GM18502 (cell line): ENCODE measurements at regions not wholly inside any gene's neighbourhood (a gene's known extent, or its start where the extent isn't known, plus 50 kb on each side); places are given as distances from the start of the nearest gene placed in this dataset.

Source experiments
- ATAC-seq: cut with Tn5 transposase; IDR thresholded peaks from one replicate; pipeline ENCODE4 v1.9.1; 2021; ENCODE audit warnings: mild to moderate bottlenecking; ENCODE audit not compliant: unreplicated experiment, poor library complexity

DNA sequence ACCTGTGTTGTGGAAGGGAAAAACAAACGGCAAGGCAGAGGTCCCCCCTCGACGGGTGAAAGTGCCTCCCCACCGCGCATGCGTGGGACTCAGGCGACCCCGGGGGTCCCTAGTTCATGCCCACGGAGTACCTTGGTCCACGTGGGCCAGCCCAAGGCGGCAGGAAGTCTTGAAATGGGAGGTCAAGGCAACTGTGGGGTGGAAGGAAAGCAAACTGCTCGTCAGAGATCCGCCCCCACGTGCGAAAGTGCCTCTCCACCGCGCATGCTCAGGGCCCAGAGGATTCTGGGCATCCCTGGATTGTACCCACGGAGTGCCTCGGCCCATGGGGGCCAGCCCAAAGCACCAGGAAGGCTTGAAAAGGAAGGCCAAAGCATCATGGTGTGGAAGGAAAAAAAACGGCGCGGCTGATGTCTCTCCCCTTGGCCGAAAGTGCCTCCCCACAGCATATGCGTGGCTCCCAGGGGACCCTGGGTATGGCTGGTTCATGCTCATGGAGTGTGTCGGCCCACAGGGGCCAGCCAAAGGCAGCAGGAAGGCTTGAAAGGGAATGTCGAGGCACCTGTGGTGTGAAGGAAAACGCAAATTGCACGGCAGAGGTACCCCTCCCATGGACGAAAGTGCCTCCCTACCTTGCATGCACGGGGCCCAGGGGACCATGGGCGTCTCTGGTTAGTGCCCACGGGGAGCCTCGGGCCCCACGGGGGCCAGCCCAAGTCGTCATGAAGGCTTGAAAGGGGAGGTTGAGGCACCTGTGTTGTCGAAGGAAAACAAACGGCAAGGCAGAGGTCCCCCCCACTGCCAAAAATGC is 369.7 kb downstream of the ALG10 start:
- no peak for ATAC-seq

DNA sequence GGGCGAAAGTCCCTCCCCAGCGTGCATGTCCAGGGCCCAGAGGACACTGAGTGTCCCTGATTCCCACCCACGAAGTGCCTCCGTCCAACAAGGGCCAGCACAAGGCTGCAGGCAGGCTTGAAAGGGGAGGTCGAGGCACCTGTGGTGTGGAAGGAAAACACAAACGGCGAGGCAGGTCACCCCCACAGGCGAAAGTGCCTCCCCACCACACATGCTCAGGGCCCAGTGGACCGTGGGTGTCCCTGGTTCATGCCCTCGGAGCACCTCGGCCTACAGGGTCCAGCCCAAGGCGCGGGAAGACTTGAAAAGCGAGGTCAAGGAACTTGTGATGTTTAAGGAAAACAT is 370.4 kb downstream of the ALG10 start:
- no peak for ATAC-seq

DNA sequence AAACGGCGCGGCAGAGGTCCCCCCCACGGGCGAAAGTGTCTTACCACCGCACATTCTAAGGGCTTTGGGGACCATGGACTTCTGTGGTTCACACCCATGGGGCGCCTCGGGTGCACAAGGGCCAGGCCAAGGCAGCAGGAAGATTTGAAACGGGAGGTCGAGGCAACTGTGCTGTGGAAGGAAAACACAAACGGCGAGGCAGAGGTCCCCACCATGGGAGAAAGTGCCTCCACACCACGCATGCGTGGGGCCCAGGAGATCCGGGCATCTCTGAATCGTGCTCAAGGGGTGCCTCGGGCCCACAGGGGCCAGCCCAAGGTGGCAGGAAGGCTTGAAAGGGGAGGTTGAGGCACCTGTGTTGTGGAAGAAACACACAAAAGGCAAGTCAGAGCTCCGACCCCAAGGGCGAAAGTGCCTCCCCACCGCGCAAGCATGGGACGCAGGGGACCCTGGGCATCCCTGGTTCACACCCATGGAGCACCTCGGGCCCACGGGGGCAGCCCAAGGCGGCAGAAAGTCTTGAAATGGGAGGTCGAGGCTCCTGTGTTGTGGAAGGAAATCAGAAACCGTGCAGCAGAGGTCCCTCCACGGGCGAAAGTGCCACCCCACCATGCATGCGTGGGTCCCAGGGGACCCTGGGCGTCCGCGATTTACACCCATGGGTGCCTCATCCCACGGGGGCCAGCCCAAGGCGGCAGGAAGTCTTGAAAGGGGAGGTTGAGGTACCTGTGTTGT is 371.0 kb downstream of the ALG10 start:
- no peak for ATAC-seq

DNA sequence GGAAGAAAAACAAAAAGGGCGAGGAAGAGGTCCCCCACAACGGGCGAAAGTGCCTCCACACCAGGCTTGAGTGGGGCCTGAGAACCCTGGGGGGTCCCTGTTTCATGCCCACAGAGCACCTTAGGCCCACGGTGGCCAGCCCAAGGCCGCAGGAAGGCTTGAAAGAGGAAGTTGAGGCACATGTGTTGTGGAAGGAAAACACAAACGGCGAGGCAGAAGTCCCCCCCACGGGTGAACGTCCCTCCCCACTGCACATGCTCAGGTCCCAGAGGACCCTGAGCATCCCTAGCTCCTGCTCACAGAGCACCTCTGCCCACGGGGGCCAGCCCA is 371.5 kb downstream of the ALG10 start:
- ATAC-seq, result no peak

DNA sequence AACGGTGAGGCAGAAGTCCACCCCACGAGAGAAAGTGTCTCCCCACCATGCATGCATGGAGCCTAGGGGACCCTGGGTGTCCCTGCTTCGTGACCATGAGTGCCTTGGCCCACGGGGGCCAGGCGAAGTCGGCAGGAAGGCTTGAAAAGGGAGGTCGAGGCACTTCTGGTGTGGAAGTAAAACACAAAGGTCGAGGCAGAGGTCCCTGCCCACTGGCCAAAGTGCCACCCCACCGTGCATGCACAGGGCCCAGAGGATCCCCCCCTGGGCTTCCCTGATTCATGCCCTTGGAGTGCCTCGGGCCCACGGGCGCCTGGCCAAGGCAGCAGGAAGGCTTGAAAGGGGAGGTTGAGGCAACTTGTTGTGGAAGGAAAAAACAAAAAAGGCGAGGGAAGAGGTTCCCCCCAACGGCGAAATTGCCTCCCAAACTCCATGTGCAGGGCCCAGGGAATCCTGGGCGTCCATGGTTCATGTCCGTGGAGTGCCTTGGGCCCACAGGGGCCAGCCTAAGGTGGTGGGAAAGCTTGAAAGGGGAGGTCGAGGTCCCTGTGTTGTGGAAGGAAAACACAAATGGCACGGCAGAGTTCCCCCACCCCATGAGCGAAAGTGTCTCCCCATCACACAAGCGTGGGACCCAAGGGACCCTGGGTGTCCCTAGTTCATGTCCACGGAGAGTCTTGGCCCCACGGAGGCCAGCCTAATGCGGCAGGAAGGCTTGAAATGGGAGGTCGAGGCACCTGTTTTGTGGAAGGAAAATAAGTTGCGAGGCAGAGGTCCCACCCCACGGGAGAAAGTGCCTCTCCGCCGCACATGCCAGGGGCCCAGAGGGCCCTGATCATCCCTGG is 372.1 kb downstream of the ALG10 start:
- ATAC-seq, result no peak

DNA sequence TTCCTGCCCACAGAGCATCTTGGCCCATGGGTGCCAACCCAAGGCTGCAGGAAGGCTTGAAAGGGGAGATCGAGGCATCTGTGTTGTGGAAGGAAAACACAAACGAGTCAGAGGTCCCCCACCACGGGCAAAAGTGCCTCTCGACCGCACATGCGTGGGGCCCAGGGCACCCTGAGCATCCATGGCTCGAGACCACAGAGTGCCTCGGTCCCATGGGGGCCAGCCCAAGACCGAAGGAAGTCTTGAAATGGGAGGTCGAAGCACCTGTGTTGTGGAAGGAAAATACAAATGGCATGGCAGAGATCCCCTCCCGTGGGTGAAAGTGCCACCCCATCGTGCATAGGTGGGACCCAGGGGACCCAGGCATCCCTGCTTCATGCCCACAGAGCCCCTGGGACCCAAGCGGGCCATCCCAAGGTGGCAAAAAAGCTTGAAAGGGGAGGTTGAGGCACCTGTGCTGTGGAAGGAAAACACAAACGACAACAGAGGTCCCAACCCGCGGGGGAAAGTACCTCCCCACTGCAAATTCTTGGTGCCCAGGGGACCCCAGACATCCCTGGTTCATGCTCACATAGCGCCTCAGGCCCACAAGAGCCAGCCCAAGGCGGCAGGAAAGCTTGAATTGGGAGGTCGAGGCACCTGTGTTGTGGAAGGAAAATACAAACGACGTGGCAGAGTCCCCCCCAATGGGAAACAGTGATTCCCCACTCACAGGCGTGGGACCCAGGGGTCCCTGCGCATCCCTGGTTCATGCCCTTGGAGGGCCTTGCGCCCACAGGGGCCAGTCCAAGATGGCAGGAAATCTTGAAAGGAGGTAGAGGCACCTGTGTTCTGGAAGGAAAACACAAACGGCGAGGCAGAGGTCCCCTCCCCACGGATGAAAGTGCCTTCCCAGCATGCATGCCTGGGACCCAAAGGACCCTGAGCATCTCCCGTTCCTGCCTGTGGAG is 373.0 kb downstream of the ALG10 start:
- ATAC-seq, result no peak

DNA sequence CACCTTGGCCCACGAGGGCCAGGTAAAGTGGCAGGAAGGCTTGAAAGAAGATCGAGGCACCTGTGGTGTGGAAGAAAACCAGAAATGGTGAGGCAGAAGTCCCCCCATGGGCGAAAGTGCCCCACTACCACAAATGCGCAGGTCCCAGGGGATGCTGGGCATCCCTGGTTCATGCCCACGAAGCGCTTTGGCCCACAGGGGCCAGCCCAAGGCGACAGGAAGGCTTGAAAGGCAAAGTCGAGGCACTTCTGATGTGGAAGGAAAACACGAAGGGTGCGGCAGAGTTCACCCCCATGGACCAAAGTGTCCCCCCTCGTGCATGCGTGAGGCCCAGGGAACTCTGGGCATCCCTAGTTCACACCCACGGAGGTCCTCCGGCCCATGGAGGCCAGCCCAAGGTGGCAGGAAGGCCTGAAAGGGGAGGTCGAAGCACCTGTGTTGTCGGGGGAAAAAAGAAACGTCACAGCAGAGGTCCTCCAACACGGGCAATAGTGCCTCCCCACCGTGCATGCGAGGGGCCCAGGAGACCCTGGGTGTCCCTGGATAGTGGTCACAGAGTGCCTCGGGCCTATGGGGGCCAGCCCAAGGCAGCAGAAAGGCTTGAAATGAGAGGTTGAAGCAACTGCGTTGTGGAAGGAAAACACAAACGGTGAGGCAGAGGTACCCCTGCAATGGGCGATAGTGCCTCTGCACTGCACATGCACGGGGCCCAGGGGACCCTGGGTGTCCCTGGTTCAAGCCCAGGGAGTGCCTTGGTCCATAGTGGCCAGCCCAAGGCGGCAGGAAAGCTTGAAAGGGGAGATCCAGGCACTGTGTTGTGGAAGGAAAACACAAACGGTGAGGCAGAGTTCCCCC is 373.9 kb downstream of the ALG10 start:
- no peak for ATAC-seq

DNA sequence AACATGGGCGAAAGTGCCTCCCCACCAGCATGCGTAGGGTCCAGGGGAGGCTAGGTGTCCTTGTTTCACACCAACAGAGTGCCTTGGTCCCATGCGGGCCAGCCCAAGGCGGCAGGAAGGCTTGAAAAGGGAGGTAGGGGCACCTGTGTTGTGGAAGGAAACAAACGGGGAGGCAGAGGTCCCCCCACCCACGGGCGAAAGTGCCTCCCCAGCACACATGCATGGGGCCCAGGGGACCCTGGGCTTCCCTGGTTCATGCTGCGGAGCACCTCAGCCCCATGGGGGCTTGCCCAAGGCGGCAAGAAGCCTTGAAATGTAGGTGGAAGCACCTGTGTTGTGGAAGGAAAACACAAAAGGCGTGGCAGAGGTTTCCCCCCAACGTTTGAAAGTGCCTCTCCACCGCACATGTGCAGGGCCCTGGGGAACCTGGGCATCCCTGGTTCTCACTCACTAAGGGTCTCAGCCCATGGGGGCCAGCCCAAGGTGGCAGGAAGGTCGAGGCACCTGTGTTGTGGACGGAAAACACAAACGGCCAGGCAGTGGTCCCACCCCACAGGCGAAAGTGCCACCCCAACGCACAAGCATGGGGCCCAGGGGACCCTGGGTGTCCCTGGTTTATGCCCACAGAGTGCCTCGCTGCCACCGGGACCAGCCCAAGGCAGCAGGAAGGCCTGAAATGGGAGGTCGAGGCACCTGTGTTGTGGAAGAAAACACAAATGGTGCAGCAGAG is 374.7 kb downstream of the ALG10 start:
- no peak for ATAC-seq

DNA sequence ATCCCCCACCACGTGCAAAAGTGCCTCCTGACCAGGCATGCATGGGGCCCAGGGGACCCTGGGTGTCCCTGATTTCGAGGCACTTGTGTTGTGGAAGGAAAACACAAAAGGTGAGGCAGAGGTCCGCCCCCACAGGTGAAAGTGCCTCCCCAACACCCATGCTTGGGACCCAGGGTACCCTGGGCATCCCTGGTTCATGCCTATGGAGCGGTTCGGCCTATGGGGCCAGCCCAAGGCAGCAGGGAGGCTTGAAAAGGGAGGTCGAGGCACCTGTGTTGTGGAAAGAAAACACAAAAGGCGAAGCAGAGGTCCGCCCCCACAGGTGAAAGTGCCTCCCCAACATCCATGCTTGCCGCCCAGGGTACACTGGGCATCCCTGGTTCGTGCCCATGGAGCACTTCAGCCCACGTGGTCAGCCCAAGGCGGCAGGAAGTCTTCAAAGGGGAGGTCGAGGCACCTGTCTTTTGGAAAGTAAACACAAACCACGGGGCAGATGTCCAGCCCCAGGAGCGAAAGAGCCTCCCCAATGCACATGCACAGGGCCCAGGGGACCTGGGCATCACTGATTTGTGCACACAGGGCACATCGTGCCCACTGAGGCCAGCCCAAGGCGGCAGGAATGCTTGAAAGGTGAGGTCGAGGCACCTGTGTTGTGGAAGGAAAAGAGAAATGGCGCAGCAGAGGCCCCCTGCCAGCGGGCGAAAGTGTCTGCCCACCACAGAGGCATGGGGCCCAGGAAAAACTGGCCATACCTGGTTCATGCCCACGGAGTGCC is 375.5 kb downstream of the ALG10 start:
- ATAC-seq, result no peak

DNA sequence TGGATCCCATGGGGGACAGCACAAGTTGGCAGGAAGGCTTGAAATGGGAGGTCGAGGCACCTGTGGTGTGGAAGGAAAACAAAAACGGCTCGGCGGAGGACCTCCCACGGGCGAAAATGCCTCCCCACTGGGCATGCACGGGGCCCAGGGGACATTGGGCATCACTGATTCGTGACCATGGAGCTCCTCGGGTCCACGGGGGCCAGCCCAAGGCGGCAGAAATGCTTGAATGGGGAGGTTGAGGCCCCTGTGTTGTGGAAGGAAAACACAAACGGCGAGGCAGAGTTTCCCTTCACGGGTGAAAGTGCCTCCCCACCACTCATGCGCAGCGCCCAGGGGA is 376.0 kb downstream of the ALG10 start:
- no peak for ATAC-seq

DNA sequence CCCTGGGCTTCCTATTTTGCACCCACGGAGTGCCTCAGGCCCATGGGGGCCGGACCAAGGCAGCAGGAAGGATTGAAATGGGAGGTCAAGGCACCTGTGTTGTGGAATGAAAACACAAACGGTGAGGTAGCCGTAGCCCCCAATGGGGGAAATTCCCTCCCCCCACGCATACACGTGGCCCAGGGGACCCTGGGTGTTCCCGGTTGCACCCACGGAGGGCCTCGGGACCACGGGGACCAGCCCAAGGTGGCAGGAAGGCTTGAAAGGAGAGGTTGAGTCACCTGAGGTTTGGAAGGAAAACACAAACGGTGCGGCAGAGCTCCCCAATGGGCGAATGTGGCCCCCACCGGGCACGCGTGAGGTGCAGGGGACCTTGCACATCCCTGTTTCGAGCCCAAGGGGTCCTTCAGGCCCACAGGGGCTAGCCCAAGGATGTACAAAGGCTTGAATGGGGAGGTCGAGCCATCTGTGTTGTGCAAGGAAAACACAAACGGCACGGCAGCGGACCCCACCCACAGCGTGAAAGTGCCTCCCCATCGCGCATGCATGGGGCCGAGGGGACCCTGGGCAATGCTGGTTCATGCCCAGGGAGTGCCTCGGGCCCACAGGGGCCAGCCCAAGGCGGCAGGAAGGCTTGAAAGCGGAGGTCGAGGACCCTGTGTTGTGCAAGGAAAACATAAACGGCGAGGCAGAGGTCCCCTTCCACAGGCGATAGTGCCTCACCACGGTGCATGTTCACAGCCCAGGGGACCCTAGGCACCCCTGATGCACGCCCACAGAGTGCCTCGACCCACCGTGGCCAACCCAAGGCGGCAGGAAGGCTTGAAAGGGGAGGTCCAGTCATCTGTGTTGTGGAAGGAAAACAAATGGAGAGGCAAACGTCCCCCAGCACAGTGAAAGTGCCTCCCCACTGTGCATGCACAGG is 376.7 kb downstream of the ALG10 start:
- no peak for ATAC-seq

DNA sequence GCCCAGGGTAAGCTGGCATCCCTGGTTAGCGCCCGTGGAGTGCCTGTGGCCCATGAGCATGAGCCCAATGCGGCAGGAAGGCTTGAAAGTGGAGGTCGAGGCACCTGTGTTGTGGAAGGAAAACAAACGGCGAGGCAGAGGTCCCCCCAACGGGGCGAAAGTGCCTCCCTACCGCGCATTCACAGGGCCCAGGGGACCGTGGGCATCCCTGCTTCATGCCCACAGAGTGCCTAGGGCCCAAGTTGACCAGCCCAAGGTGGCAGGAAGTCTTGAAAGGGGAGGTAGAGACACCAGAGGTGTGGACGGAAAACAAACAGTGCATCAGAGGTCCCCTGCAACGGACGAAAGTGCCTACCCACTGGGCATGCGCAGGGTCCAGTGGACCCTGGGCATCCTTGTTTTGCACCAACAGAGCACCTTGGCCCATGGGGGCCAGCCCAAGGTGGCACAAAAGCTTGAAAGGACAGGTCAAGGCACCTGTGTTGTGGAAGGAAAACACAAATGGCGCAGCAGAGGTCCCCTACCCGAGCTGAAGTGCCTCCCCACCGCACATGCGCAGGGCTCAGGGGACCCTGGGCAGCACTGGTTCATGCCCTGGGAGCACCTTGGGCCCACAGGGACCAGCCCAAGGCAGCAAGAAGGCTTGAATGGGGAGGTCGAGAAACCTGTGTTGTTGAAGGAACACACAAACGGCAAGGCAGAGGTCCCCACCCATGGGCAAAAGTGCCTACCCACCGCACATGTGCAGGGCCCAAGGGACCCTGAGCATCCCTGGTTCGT is 377.5 kb downstream of the ALG10 start:
- ATAC-seq, result no peak

DNA sequence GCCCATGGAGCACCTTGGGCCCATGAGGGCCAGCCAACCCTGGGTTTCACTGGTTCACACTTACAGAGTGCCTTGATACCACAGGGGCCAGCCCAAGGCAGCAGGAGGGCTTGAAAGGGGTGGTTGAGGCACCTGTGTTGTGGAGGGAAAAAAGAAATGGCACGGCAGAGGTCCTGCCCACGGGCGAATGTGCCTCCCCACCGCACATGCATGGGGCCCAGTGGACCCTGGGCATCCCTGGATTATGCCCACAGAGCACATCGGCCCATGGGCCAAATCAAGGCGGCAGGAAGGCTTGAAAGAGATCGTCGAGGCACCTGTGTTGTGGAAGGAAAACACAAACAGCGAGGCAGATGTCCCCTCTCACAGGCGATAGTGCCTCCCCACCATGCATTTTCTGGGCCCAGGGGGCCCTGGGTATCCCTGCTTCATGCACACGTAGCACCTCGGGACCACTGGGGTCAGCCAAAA is 378.1 kb downstream of the ALG10 start:
- ATAC-seq, result no peak

DNA sequence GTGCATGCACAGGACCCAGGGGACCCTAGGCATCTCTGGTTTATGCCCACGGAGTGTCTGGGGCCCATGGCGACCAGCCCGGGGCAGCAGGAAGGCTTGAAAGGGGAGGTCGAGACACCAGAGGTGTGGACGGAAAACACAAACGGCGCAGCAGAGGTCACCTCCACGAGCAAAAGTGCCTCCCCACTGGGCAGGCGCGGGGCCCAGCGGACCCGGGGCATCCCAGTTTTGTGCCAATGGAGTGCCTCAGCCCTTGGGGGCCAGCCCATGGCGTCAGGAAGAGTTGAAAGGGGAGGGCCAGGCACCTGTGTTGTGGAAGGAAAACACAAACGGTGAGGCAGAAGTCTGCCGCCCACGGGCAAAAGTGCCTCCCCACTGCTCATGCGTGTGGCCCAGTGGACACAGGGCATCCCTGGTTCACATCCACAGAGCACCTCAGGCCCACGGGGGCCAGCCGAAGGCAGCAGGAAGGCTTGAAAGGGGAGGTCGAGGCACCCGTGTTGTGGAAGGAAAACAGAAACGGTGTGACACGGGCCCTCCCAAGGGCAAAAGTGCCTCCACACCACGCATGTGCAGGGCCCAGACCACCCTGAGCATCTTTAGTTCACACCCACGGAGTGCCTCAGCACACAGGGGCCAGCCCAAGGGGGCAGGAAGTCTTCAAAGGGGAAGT is 378.8 kb downstream of the ALG10 start:
- ATAC-seq, result no peak

DNA sequence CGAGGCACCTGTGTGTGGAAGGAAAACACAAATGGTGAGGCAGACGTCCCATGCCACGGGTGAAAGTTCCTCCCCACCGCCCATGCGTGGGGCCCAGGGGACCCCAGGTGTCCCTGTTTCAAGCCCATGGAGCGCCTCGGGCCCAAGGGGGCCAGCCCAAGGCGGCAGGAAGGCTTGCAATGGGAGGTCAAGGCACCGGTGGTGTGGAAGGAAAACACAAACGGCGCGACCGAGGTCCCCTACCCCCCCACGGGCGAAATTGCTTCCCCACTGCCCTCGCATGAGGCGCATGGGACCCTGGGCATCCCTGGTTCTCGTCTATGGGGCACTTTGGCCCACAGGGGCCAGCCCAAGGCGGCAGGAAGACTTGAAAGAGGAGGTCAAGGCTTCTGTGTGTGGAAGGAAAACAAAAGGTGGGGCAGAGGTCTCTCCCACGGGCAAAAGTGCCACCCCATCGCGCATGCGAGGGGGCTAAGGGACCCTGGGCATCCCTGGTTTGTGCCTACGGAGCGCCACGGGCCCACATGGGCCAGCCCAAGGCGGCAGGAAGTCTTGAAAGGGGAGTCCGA is 379.4 kb downstream of the ALG10 start:
- no peak for ATAC-seq
